Urothelium cell line (cell line): ENCODE measurements at regions not wholly inside any gene's neighbourhood (a gene's known extent, or its start where the extent isn't known, plus 50 kb on each side); places are given as distances from the start of the nearest gene placed in this dataset.
A peak's percentile ranks its signal among the peaks of the same experiment; 100 is the strongest.

Experiments
- DNase-seq: peaks from one replicate; pipeline ENCODE4 v3.0.0; 2011; ENCODE audit warnings: low spot score, mixed read lengths
- FAIRE-seq: peaks from 2 replicates; lab custom pipeline; 2011; peaks lifted over from hg19 to GRCh38; lab: Jason Lieb, UNC

DNA sequence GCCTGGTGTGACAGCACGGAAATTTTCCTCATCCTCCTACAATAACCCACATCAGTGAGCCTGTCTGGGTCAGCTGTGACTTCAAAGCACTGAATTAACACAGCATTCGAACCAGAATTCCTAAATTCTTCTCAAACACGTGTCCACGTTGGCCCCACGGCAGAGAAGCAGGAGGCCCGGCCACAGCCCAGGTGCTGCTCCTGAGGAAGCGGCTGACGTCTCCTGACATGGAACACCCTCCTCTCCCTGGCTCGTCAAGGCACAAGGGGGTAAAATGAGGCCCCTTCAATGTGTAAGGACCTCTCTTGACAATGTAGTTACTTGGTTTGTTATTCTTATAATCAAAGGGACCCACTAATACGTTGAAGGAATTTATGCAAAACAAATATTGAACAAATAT is 156.3 kb upstream of the GSC start:
- no peak for DNase-seq
- FAIRE-seq: no peak

DNA sequence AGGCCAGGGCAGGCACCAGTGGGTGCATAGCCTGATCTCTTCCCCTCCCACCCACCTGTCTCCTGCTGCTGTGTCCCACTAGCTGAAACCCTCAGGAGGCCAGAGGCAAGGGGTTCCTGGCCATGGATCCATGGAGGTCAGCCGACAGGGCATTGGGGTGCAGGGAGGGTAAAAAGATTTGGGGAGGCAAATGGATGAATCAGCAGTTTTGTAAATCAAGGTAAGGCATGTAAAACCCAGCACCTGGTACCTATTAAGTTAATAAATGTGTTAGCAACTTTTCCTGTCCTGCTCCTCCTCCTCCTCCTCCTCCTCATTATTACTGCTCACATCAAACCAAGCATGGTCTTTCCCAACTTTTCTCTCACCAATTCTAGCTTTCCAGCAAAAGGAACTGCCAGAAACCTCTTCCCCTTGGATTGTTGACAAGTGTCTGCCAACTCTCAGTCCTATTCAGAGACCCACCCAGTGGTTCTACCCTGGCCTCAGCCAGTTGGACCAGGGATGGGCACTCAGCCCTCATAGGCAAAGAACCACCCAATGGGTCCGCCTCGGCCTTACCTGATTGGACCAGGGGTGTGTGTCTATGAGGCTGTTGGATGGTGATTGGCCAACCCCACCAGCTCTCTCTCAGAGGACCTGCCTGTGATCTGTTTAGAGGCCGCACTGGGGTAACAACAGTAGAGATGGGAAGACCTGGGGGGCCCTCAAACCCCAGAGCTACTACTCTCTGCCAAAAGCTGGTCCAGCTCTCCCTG is 155.7 kb upstream of the GSC start:
- DNase-seq (no peak), FAIRE-seq (no peak)

GRCh38 chr14:94924189-94924588 is 154.3 kb upstream of the GSC start:
- FAIRE-seq: no peak
- DNase-seq: no peak

- DNase-seq: no peak
- FAIRE-seq: no peak
Measured at GRCh38 chr14:94923786-94924185, 153.9 kb upstream of the GSC start.

DNA sequence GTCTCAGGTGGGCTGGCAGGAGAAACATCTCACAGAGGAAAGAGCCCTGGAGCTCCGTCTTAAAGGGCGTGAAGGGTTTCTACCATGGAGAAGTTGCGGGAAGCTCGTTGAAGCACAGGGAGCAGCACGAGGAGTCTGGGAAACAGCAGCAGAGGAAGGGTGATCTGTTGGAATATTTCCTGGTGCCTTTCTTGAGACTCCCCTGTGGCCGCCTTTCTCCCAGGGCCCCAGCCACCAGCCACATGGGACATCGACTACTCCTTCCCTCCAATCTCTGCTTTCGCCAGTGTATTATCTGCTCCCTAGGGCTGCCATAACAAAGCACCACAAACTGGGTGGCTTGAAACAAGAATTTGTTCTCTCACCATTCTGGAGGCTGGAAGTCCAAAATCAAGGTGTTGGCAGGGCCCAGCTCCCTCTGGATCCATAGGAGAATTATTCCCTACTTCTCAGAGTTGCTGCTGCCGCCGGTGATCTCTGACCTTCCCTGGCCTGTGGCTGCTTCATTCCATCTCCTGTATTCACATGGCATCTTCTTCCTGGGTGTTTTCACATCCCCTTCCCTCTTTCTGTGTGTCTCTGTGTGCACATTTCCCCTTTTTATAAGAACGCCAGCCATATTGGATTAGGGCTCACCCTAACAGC is 152.8 kb upstream of the GSC start:
- DNase-seq (no peak), FAIRE-seq (no peak)

DNA sequence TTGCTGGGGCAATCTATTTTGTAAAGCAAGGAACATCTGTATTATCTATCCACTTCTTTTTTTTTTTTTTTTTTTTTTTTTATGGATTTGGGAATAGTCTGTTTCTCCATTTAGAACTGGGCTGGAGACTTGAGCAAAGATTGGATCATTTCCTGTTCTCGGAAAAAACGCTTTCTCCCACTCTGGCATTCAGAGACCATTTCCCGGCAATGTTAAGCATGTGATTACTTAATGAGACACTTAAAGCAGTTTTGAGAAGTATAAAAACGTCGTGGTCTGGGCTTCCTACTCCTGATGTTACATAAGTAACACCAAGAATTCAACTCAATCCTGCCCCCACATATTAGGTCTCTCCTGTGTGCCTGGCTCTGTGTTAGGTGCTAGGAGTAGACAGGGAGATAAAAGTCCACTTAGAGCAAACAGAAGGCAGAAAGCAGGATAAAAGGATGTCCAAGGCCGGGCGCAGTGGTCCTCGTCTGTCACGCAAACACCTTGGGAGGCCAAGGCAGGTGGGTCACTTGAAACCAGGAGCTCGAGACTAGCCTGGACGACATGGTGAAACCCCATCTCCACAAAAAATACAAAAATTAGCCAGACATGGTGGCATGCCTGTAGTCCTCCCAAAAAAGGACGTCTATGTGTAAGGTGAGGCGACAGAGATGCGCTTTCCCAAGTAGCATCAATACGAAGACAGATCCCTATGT is 152.1 kb upstream of the GSC start:
- no peak for DNase-seq

DNA sequence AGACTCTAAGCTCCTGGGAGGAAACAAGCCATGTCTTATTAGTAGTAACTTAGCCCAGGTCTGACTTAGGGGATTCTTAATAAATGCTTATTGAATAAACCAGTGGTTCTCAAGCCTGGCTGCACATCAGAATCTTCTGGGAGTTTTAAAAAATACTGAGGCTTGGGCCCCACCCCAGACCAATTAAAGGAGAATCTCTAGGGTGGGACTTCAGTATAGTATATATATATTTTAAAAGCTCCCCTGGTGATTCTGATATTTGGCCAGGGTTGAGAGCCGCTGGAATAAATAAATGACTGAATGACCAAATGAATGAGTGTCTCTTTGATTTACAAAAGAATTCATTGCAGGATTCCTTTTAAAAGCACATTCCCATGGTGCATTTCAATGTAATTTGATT is 151.5 kb upstream of the GSC start:
- DNase-seq: no peak
- FAIRE-seq: no peak

More for the DNA sequence above, 152.1 kb upstream of the GSC start:
- FAIRE-seq: no peak

DNA sequence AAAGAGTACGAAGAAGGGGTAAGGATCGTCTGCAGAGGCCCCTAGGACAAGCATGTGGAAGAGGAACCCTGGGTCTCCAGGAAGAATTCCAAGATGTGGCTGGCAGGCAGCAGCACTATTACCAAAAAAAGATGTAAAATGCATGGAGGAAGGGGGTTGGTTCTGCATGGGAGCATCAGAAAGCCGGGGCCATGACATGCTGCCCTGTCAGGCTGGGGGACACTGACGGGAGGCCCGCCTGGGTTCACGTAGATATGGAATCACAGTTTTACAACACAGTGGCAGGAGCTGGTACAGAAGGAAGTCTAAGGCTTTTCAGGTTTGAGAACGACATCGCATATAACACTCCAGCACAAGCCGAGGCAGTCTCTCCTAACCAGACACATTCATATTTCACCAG is 150.0 kb upstream of the GSC start:
- FAIRE-seq (no peak), DNase-seq (no peak)

DNA sequence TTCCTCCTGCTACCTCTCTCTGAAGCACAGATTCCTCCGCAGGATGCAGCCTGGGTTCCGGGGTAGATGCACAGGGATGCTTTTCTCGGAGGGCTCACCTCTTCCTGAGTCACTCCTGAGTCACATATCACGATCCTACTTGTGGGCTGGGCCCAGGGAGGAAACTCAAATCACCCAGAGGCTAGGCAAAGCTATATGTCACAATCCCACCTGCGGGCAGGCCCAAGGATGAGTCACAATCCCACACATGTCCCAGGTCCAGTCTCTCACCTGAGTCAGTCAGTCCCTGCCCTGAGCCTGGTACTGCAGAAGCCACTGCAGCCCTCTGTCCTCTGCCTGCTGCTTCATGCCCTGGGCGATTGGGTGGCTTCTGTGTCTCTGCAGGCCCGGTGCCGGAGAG is 149.0 kb upstream of the GSC start:
- DNase-seq: no peak
- FAIRE-seq: no peak

DNA sequence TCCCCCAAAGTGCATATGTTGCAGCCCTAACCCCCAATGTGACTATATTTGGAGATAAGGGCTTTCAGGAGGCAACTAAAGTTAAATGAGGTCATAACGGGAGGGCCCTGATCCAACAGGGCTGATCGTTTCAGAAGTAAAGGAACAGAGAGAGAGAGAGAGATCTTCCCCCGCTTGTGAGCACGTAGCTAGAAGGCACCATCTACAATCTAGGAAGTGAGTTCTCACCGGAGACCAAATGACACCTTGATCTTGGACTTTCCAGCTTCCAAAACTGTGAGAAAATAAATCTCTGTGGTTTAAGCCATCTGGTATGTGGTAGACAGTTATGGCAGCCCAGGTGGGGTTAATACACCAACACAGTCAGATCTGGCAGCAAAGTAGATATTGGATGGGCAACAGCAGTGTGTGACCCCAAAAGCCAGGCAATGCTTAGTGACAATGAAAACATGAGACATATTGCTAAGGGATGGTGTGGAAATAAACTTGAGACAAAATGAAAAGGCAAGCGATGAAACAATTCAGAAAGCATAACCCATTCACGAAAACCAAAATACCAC is 147.2 kb upstream of the GSC start:
- FAIRE-seq (no peak), DNase-seq (no peak)

DNA sequence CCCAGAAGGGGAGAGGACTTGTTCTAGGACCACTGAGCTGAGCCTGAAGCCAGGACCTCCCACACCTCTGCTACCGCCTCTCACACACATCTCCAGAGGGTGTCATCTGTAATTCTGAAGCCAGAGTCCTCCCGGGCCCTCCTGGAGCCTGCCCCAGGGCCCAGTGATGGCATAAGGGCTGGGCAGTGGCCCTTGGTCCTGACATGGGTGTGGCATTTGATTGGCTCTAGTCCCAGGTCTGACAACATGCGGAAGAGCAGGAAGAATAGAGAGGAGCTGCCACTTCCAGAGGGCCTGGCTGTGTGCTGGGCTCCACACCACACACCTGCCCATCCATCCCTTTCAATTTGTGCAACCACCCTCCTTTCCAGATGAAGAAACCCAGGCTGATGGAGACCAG is 144.3 kb upstream of the GSC start:
- no peak for DNase-seq
- no peak for FAIRE-seq

GRCh38 chr14:94907626-94908261 is 137.8 kb upstream of the GSC start:
- DNase-seq: no peak
- no peak for FAIRE-seq

DNA sequence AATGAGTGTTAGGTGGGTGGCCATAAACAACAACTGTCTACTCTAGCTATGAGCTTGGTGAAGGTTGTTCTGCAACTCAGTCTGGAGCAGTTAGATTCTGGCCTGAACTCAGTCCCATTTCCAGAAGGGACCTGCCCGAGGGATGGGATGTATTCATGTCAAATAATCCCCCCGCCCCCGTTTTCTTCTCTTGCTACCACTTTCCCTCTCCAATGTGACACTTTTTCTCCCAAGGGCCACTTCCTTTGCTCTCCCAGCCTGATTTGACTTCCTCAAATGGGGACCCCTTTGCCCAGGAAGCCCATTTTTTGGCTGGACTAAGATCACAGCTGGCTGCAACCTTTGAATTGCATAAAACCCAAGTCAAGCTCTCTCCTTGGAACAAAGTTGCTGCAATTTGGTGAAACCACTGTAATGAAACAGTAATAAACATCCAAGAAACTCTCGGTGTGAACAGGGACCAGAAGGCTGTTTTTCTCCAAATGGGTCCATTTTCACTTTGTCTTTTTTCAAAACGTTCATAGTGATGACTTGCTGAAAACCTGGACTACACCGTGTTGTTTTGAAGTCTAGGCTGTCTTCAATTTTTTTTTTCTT is 137.2 kb upstream of the GSC start:
- no peak for FAIRE-seq

GRCh38 chr14:94906577-94906976 is 136.7 kb upstream of the GSC start:
- no peak for DNase-seq
- no peak for FAIRE-seq

More for the DNA sequence above, 137.2 kb upstream of the GSC start:
- no peak for DNase-seq

GRCh38 chr14:94904636-94905035 is 134.7 kb upstream of the GSC start:
- FAIRE-seq (no peak), DNase-seq (peak; percentile 12)

- FAIRE-seq (no peak), DNase-seq (no peak)
Measured at GRCh38 chr14:94903883-94904282, 134.0 kb upstream of the GSC start.

DNA sequence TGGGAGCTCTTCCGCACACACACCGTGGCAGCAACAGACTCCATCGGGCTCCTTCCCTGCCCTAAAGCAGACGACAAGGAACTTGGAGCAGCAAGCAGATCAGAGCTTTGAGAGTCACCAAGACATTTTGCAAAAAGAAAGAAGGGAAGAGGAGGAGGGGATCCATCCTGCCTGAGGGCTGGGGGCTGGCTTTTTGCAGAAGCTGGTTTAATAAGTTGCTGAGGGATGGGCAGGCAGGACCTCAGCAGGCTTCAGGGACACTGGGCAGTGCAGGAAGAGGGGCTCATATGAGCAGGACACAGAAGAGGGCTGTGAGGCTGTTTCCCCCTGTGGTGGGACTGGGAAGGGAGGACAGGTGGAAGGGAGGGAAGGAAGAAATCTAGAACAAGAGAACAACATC is 133.4 kb upstream of the GSC start:
- DNase-seq: no peak
- FAIRE-seq: no peak

- FAIRE-seq: no peak
- DNase-seq: no peak
Measured at GRCh38 chr14:94897561-94897960, 127.6 kb upstream of the GSC start.

DNA sequence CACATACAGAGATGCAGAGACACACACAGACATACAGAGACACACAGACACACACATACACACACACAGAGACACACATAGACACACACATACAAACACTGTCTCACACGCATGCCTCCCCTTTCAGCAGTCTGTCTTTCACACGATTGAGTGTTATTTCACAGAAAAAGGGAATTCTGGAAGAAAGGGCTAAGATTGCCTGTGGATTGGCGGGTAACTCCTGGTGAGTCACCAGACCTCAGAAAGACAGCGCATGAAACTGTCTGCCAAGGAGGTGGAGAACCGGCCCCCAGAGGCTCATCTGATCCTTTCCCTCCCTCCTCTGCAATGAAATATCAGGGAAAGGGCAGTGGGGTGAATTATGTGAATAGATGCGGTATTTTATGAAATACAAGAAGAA is 127.2 kb upstream of the GSC start:
- DNase-seq: peak; percentile 30
- FAIRE-seq: peak; percentile 17

- FAIRE-seq (no peak), DNase-seq (no peak)
Measured at GRCh38 chr14:94893411-94894160, 123.7 kb upstream of the GSC start.
